HUES6 (cell line): ENCODE measurements at regions not wholly inside any gene's neighbourhood (a gene's known extent, or its start where the extent isn't known, plus 50 kb on each side); places are given as distances from the start of the nearest gene placed in this dataset.

Source experiments
- H3K27ac ChIP-seq: 2 replicates; pipeline ENCODE4 v1.7.0; 2013; ENCODE audit warnings: low read depth, mild to moderate bottlenecking, low read length, inconsistent platforms
- H3K27me3 ChIP-seq: 2 replicates; pipeline ENCODE4 v1.6.1; 2013; ENCODE audit warnings: low read length; ENCODE audit not compliant: control insufficient read depth, insufficient read depth
- H3K36me3 ChIP-seq: 2 replicates; pipeline ENCODE4 v1.6.1; 2013; ENCODE audit warnings: low read length; ENCODE audit not compliant: control insufficient read depth, insufficient read depth
- H3K4me1 ChIP-seq: 2 replicates; pipeline ENCODE4 v1.6.1; 2013; ENCODE audit warnings: low read length; ENCODE audit not compliant: control insufficient read depth, insufficient read depth
- H3K4me3 ChIP-seq: 2 replicates; pipeline ENCODE4 v1.5.1; 2013; ENCODE audit warnings: low read depth, low read length
- H3K9ac ChIP-seq: one replicate; pipeline ENCODE4 v1.6.1; 2013; ENCODE audit warnings: mild to moderate bottlenecking, low read length
- H3K9me3 ChIP-seq: 2 replicates; pipeline ENCODE4 v1.6.1; 2013; ENCODE audit warnings: low read depth, low read length; ENCODE audit not compliant: control insufficient read depth, insufficient read depth

GRCh38 chr6:14711056-14711703, 534.7 kb upstream of the JARID2 start:
- peaks cover 9% of the 10 kb centered on the region; the same call in 1 of the 2 replicates for H3K4me1 ChIP-seq
- peaks cover 3% of the 10 kb centered on the region; the same call in 1 of the 2 replicates for H3K9me3 ChIP-seq
- H3K36me3 ChIP-seq: no peaks in the 10 kb centered on the region
- no peak overlapping the region for H3K4me3 ChIP-seq
- no peaks in the 10 kb centered on the region; the same call in 1 of the 2 replicates for H3K27me3 ChIP-seq
- no peak overlapping the region for H3K27ac ChIP-seq
- no peak overlapping the region for H3K9ac ChIP-seq

- Histone ChIP-seq H3K9ac (no peak overlapping the region), H3K27ac (no peak overlapping the region), H3K4me1 (peaks cover 9% of the 10 kb centered on the region; the same call in 1 of the 2 replicates), H3K4me3 (no peak overlapping the region), H3K36me3 (no peaks in the 10 kb centered on the region), H3K27me3 (no peaks in the 10 kb centered on the region; the same call in 1 of the 2 replicates), H3K9me3 (peaks cover 3% of the 10 kb centered on the region; the same call in 1 of the 2 replicates)
These were observed 534.0 kb upstream of the JARID2 start for GRCh38 chr6:14711704-14712379.

- Histone ChIP-seq H3K27me3 (no peaks in the 10 kb centered on the region; the same call in 1 of the 2 replicates), H3K36me3 (no peaks in the 10 kb centered on the region), H3K4me3 (no peak overlapping the region), H3K9ac (no peak overlapping the region), H3K27ac (no peak overlapping the region), H3K9me3 (peaks cover 3% of the 10 kb centered on the region; the same call in 1 of the 2 replicates), H3K4me1 (peaks cover 9% of the 10 kb centered on the region; the same call in 1 of the 2 replicates)
These were observed 532.6 kb upstream of the JARID2 start for GRCh38 chr6:14713008-14713960.

- H3K27me3 ChIP-seq: no peaks in the 10 kb centered on the region; the same call in 1 of the 2 replicates
- H3K9ac ChIP-seq: no peak overlapping the region
- no peaks in the 10 kb centered on the region for H3K36me3 ChIP-seq
- peaks cover 3% of the 10 kb centered on the region; the same call in 1 of the 2 replicates for H3K9me3 ChIP-seq
- H3K27ac ChIP-seq: no peak overlapping the region
- H3K4me1 ChIP-seq: peaks cover 9% of the 10 kb centered on the region; the same call in 1 of the 2 replicates
- H3K4me3 ChIP-seq: no peak overlapping the region
These were observed 531.8 kb upstream of the JARID2 start for GRCh38 chr6:14713966-14714631.

GRCh38 chr6:14715076-14715475, 530.8 kb upstream of the JARID2 start:
- peaks cover 9% of the 10 kb centered on the region; the same call in 1 of the 2 replicates for H3K4me1 ChIP-seq
- H3K27me3 ChIP-seq: no peaks in the 10 kb centered on the region
- H3K4me3 ChIP-seq: no peak overlapping the region
- peaks cover 3% of the 10 kb centered on the region; the same call in 1 of the 2 replicates for H3K9me3 ChIP-seq
- H3K9ac ChIP-seq: no peak overlapping the region
- H3K36me3 ChIP-seq: no peaks in the 10 kb centered on the region
- H3K27ac ChIP-seq: no peak overlapping the region

GRCh38 chr6:14716499-14717146, 529.2 kb upstream of the JARID2 start:
- Histone ChIP-seq H3K9me3 (no peaks in the 10 kb centered on the region), H3K27ac (no peak overlapping the region), H3K9ac (no peak overlapping the region), H3K4me3 (no peak overlapping the region), H3K36me3 (no peaks in the 10 kb centered on the region), H3K4me1 (peaks cover 15% of the 10 kb centered on the region), H3K27me3 (no peaks in the 10 kb centered on the region)

GRCh38 chr6:14717307-14717706, 528.6 kb upstream of the JARID2 start:
- H3K4me3 ChIP-seq: no peak overlapping the region
- H3K27ac ChIP-seq: no peak overlapping the region

GRCh38 chr6:14718861-14719260, 527.0 kb upstream of the JARID2 start:
- Histone ChIP-seq H3K4me3 (no peak overlapping the region), H3K27ac (no peak overlapping the region), H3K9me3 (no peaks in the 10 kb centered on the region), H3K4me1 (peaks cover 6% of the 10 kb centered on the region), H3K36me3 (no peaks in the 10 kb centered on the region), H3K27me3 (no peaks in the 10 kb centered on the region), H3K9ac (no peak overlapping the region)

More at GRCh38 chr6:14717307-14717706, 528.6 kb upstream of the JARID2 start:
- Histone ChIP-seq H3K27me3 (no peaks in the 10 kb centered on the region), H3K4me1 (peaks cover 15% of the 10 kb centered on the region), H3K9me3 (no peaks in the 10 kb centered on the region), H3K9ac (no peak overlapping the region), H3K36me3 (no peaks in the 10 kb centered on the region)

GRCh38 chr6:14719270-14719669, 526.6 kb upstream of the JARID2 start:
- no peak overlapping the region for H3K9ac ChIP-seq
- no peak overlapping the region for H3K27ac ChIP-seq
- no peaks in the 10 kb centered on the region for H3K27me3 ChIP-seq
- H3K9me3 ChIP-seq: no peaks in the 10 kb centered on the region
- no peak overlapping the region for H3K4me3 ChIP-seq
- peaks cover 6% of the 10 kb centered on the region for H3K4me1 ChIP-seq
- no peaks in the 10 kb centered on the region for H3K36me3 ChIP-seq
